ENCODE measurements at regions not wholly inside any gene's neighbourhood (a gene's known extent, or its start where the extent isn't known, plus 50 kb on each side); places are given as distances from the start of the nearest gene placed in this dataset.

GRCh38 chr3:41144631-41145030, 54.7 kb upstream of the CTNNB1 start:
- Histone ChIP-seq H3K27me3 (ENCODE audit: control insufficient read depth, insufficient read depth, low read length) (no peaks in the 10 kb centered on the region), H3K36me3 (ENCODE audit: control insufficient read depth, insufficient read depth, low read length) (no peaks in the 10 kb centered on the region), H3K4me1 (ENCODE audit: control insufficient read depth, insufficient read depth, low read length) (no peaks in the 10 kb centered on the region), H3K27ac (ENCODE audit: low read length) (no peak overlapping the region), H3K9me3 (replicated peaks; ENCODE audit: control insufficient read depth, low read depth, low read length) (peaks cover 4% of the 10 kb centered on the region), H3K4me3 (ENCODE audit: low read length) (no peak overlapping the region)
- peak; percentile 20 for DNase-seq
- 60% methylated on average over 1 of the region's 1 CpG for WGBS (ENCODE audit: insufficient coverage)

DNA sequence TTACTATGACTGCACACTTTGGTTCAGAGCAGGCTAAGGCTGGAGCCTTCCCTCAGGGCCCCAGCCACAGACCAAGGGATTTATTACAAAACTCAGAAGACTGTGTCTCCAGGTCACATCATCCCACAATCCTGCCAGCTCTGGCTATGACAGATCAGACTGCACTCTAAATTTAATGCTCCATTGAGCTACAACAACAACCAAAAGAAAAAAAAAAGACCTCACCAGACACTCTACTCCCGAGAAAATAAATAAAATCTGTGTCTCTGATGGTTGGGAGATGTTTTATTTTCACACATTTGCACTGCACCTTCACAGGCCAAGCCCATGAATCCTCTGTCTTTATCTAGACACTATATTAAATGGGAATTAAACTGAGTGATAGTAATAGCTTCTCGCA, 50.8 kb upstream of the CTNNB1 start:
- DNase-seq: no peak
- WGBS (ENCODE audit: insufficient coverage): no CpG with 5 or more reads among the region's 2 CpGs

DNA sequence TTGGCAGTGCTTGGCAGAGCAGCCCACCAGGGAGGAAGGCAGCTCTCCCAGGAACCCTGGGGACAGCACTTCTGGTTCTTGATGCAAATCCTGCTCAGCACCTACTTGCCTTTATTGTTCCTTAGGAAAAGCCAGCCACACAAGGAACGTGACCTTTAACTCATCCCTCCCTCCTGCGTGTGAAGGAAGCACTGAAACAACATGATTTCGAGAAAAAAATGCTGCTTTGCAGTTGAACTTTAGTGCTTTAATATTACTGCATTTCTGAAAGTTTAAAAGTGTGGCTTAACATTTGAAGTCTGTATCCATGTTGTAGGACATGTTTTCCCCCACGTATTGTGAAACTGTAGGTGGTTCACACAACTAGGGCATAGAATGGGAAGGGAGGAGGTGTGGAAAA, 50.4 kb upstream of the CTNNB1 start:
- no peak overlapping the region for H3K4me3 ChIP-seq (ENCODE audit: low read length)
- no peaks in the 10 kb centered on the region for H3K27me3 ChIP-seq (ENCODE audit: control insufficient read depth, insufficient read depth, low read length)
- H3K36me3 ChIP-seq (ENCODE audit: control insufficient read depth, insufficient read depth, low read length): no peaks in the 10 kb centered on the region
- H3K27ac ChIP-seq (ENCODE audit: low read length): no peak overlapping the region
- no peaks in the 10 kb centered on the region for H3K4me1 ChIP-seq (ENCODE audit: control insufficient read depth, insufficient read depth, low read length)
- no peak for DNase-seq
- WGBS (ENCODE audit: insufficient coverage): 63% methylated on average over 1 of the region's 4 CpGs
- H3K9me3 ChIP-seq (replicated peaks; ENCODE audit: control insufficient read depth, low read depth, low read length): peaks cover 4% of the 10 kb centered on the region

More for the DNA sequence above, 50.8 kb upstream of the CTNNB1 start:
- Histone ChIP-seq H3K9me3 (replicated peaks; ENCODE audit: control insufficient read depth, low read depth, low read length) (peaks cover 4% of the 10 kb centered on the region), H3K4me3 (ENCODE audit: low read length) (no peak overlapping the region), H3K27ac (ENCODE audit: low read length) (no peak overlapping the region), H3K36me3 (ENCODE audit: control insufficient read depth, insufficient read depth, low read length) (no peaks in the 10 kb centered on the region), H3K4me1 (ENCODE audit: control insufficient read depth, insufficient read depth, low read length) (no peaks in the 10 kb centered on the region), H3K27me3 (ENCODE audit: control insufficient read depth, insufficient read depth, low read length) (no peaks in the 10 kb centered on the region)

All from muscle of leg (tissue), 3 donors.